KMS-11 (cell line): ENCODE measurements at regions not wholly inside any gene's neighbourhood (a gene's known extent, or its start where the extent isn't known, plus 50 kb on each side); places are given as distances from the start of the nearest gene placed in this dataset.
"Not testable (repeated sequence)": the region's sequence is repeated elsewhere in the genome, so short reads cannot be mapped to it uniquely, and the experiment has no call there.

ENCODE experiments used
- H2AFZ ChIP-seq: fragments of 200-600 bp; sonication (generic); 2 replicates; pipeline ENCODE4 v1.6.1; 2016; ENCODE audit warnings: antibody characterized with exemption, mixed run types, low read depth
- H3K27ac ChIP-seq: fragments of 200-600 bp; sonication (generic); 2 replicates; pipeline ENCODE4 v1.6.1; 2016; ENCODE audit warnings: mild to moderate bottlenecking, mixed run types
- H3K27me3 ChIP-seq: fragments of 200-600 bp; sonication (generic); 2 replicates; pipeline ENCODE4 v1.6.1; 2017; ENCODE audit warnings: mild to moderate bottlenecking, low read depth, mixed run types, moderate library complexity; ENCODE audit not compliant: insufficient read depth
- H3K36me3 ChIP-seq: fragments of 200-600 bp; sonication (generic); 2 replicates; pipeline ENCODE4 v1.6.1; 2017; ENCODE audit warnings: mild to moderate bottlenecking, mixed run types; ENCODE audit not compliant: insufficient read depth
- H3K4me1 ChIP-seq: fragments of 200-600 bp; sonication (generic); 2 replicates; pipeline ENCODE4 v1.6.1; 2016; ENCODE audit warnings: mild to moderate bottlenecking, low read depth, mixed run types; ENCODE audit not compliant: poor library complexity, severe bottlenecking
- H3K4me2 ChIP-seq: fragments of 200-600 bp; sonication (generic); 2 replicates; pipeline ENCODE4 v1.7.0; 2016; ENCODE audit warnings: mild to moderate bottlenecking, mixed run types
- H3K4me3 ChIP-seq: fragments of 200-600 bp; sonication (generic); IDR thresholded peaks from 2 replicates; pipeline ENCODE4 v1.6.1; 2017; ENCODE audit warnings: low read depth, low read length, mixed read lengths; ENCODE audit not compliant: insufficient read depth
- H3K79me2 ChIP-seq: fragments of 200-600 bp; sonication (generic); 2 replicates; pipeline ENCODE4 v1.6.1; 2016; ENCODE audit warnings: low read depth, mixed run types; ENCODE audit not compliant: insufficient read depth
- H3K9ac ChIP-seq: fragments of 200-600 bp; sonication (generic); 2 replicates; pipeline ENCODE4 v1.6.1; 2016; ENCODE audit warnings: mild to moderate bottlenecking, mixed run types
- H4K20me1 ChIP-seq: fragments of 200-600 bp; sonication (generic); 2 replicates; pipeline ENCODE4 v1.6.1; 2016; ENCODE audit warnings: mild to moderate bottlenecking, mixed run types; ENCODE audit not compliant: insufficient read depth
- TF ChIP-seq, protein P1 (sequence below): fragments of 200-600 bp; sonication (generic); conservative IDR thresholded peaks from 2 replicates; pipeline ENCODE4 v1.6.1; 2017; ENCODE audit warnings: low read depth, mild to moderate bottlenecking, antibody characterized with exemption, low read length, moderate library complexity, mixed read lengths

DNA sequence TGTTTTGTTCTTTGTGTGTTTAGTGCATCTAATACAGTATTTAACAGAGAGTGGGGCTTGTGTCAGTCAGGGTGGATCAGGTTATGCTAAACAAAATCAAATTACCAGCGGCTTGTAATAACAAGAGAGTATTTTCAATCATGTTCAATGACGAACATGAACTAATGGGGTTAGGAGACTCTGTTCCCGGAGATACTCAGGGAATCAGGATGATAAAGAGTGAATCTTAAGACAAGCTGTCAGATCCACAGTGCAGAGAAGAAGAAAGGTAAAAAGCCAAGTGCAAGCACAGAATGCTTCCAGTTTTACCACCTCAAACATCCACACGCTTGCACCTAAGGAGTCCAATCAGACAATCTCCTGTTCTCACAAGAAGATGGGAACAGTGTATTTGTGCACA, 1331.5 kb upstream of the TMEM132C start:
- peaks cover 6% of the 10 kb centered on the region for H3K4me1 ChIP-seq
- H3K4me2 ChIP-seq, result no peak overlapping the region
- no peak overlapping the region for H3K4me3 ChIP-seq
- TF ChIP-seq, protein P1, sequence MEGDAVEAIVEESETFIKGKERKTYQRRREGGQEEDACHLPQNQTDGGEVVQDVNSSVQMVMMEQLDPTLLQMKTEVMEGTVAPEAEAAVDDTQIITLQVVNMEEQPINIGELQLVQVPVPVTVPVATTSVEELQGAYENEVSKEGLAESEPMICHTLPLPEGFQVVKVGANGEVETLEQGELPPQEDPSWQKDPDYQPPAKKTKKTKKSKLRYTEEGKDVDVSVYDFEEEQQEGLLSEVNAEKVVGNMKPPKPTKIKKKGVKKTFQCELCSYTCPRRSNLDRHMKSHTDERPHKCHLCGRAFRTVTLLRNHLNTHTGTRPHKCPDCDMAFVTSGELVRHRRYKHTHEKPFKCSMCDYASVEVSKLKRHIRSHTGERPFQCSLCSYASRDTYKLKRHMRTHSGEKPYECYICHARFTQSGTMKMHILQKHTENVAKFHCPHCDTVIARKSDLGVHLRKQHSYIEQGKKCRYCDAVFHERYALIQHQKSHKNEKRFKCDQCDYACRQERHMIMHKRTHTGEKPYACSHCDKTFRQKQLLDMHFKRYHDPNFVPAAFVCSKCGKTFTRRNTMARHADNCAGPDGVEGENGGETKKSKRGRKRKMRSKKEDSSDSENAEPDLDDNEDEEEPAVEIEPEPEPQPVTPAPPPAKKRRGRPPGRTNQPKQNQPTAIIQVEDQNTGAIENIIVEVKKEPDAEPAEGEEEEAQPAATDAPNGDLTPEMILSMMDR, result no peak
- H4K20me1 ChIP-seq, result no peaks in the 10 kb centered on the region
- H3K27ac ChIP-seq, result no peak overlapping the region
- H3K27me3 ChIP-seq, result no peaks in the 10 kb centered on the region
- no peaks in the 10 kb centered on the region for H3K79me2 ChIP-seq
- H3K36me3 ChIP-seq, result no peaks in the 10 kb centered on the region
- no peak overlapping the region for H3K9ac ChIP-seq
- H2AFZ ChIP-seq, result no peak overlapping the region

DNA sequence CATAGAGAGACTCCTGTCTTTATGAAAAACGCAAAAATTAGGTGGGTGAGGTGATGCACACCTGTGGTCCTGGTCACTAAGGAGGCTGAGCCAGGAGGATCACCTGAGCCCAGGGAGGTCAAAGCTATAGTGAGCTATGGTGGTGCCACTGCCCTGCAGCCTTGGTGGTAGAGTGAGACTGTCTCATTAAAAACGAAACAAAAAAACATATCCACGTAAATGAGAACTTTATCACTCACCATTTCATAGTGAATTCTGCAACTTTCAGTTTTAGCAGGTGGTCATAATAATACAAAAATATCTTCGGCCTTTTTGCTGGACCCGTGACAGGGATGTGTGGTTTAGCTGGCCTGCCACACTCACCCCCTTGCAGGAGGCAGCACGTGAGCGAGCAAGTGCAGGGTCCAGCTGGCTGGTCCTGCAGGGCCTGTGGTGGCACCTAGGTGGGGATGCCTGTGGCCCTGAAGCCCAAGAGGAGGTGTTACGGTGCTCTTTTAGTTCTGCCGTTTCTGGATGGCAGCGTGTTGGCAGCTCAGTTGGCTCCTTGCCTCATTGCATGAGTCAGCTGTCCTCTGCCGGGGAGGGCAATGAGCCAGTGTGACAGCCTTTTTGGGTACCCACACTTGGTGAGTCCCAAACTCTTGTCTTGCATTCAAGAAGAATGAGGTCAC, 1330.7 kb upstream of the TMEM132C start:
- H3K9ac ChIP-seq, result no peak overlapping the region; the same call in 1 of the 2 replicates
- peak overlapping the region; percentile 32; the same call in 1 of the 2 replicates for H3K27ac ChIP-seq
- no peaks in the 10 kb centered on the region for H4K20me1 ChIP-seq
- TF ChIP-seq, protein P1, result no peak
- peak overlapping the region; percentile 42 for H3K4me2 ChIP-seq
- H3K79me2 ChIP-seq, result no peaks in the 10 kb centered on the region
- H3K27me3 ChIP-seq, result no peaks in the 10 kb centered on the region
- no peak overlapping the region for H3K4me3 ChIP-seq
- no peaks in the 10 kb centered on the region for H3K36me3 ChIP-seq
- peak overlapping the region; percentile 81 for H2AFZ ChIP-seq
- peaks cover 6% of the 10 kb centered on the region for H3K4me1 ChIP-seq

DNA sequence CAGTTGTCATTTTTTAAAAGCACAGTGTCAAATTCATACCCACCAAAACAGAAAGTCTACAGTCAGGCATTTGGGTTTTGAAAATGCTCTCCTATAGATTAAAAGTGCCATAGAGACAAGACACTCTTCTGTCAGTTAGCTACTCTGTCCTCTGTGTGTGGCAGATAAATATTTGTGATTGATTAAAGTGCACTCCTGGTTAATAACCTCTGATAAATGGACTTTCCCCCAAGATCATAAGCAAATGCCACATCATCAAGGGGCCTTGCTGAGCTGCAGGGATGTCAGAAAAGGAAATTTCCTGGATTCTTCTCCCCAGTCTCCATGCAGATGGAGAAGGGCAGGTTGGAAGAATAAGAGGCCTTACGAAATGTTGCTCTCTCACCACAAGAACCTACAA, 1329.5 kb upstream of the TMEM132C start:
- H3K79me2 ChIP-seq, result no peaks in the 10 kb centered on the region
- no peak overlapping the region for H3K4me2 ChIP-seq
- peaks cover 6% of the 10 kb centered on the region for H3K4me1 ChIP-seq
- no peak overlapping the region for H3K4me3 ChIP-seq
- H3K27me3 ChIP-seq, result no peaks in the 10 kb centered on the region
- no peaks in the 10 kb centered on the region for H3K36me3 ChIP-seq
- H2AFZ ChIP-seq, result no peak overlapping the region
- no peak overlapping the region for H3K27ac ChIP-seq
- TF ChIP-seq, protein P1, result no peak
- no peak overlapping the region for H3K9ac ChIP-seq
- no peaks in the 10 kb centered on the region for H4K20me1 ChIP-seq

DNA sequence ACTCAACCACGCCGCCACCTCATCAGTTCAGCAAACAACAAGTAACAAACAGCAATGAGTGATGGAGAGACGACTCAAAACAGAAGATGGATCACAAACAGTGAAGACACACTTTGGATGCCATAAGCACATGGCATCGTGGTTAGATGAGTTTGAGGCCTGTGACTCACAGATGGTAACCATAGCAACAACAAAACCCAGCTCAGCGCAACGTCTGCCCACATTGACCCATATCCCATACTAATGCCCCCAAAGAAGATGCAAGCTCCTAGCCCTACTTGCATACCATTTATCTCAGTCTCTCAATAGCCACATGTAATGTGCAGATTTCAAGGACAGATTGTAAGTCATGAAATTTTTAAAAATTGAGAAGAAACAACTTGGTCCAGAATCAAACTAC, 1322.3 kb upstream of the TMEM132C start:
- H3K27me3 ChIP-seq, result no peaks in the 10 kb centered on the region
- H3K27ac ChIP-seq, result no peak overlapping the region
- H3K79me2 ChIP-seq, result no peaks in the 10 kb centered on the region
- H4K20me1 ChIP-seq, result no peaks in the 10 kb centered on the region
- H3K4me2 ChIP-seq, result no peak overlapping the region
- TF ChIP-seq, protein P1, result no peak
- no peak overlapping the region for H2AFZ ChIP-seq
- H3K9ac ChIP-seq, result no peak overlapping the region
- H3K4me1 ChIP-seq, result no peaks in the 10 kb centered on the region
- no peak overlapping the region for H3K4me3 ChIP-seq
- H3K36me3 ChIP-seq, result no peaks in the 10 kb centered on the region

DNA sequence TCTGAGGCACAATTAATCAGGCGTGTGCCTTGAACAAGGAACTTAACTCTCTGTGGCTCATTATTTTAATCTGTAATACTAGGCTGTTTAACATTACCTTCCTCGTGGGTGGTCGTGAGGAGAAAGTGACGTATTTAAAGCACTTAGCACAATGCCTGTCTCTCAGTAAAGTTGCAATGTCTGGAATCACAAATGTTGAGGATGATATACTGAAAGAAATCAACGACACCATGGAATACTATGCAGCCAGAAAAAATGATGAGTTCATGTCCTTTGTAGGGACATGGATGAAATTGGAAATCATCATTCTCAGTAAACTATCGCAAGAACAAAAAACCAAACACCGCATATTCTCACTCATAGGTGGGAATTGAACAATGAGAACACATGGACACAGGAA, 1320.0 kb upstream of the TMEM132C start:
- not testable (repeated sequence) for H3K4me1 ChIP-seq, H3K4me2 ChIP-seq, H3K27ac ChIP-seq, H3K27me3 ChIP-seq, H2AFZ ChIP-seq, H4K20me1 ChIP-seq, H3K9ac ChIP-seq, H3K4me3 ChIP-seq, H3K36me3 ChIP-seq, H3K79me2 ChIP-seq
